Activated naive CD8-positive, alpha-beta T cell treated with anti-CD3 and anti-CD28 coated beads, Interleukin-2, amount 10 ng/mL, durations not matched to agents 7 days and 5 days (primary cell): ENCODE measurements at regions not wholly inside any gene's neighbourhood (a gene's known extent, or its start where the extent isn't known, plus 50 kb on each side); places are given as distances from the start of the nearest gene placed in this dataset.
"Not testable (repeated sequence)": the region's sequence is repeated elsewhere in the genome, so short reads cannot be mapped to it uniquely, and the experiment has no call there.

Source experiments
- ATAC-seq: fragments of 150-1000 bp; cut with Tn5 transposase; one replicate; pipeline ENCODE4 v1.10.0; 2021; ENCODE audit warnings: low read depth, moderate library complexity
- POLR2A ChIA-PET: fragments of 350-600 bp; sonication (Branson Sonifier 250); formaldehyde crosslinking; loops from one replicate; lab custom pipeline; 2021; ENCODE audit warnings: antibody characterized with exemption; lab: Charles Lee
- DNase-seq: peaks from one replicate; pipeline ENCODE4 v3.0.0; 2021
- H3K27ac Mint-ChIP-seq: one replicate; pipeline ENCODE4 v1.8.0; 2022; ENCODE audit warnings: mild to moderate bottlenecking, mixed read lengths
- H3K27me3 Mint-ChIP-seq: one replicate; pipeline ENCODE4 v1.8.0; 2022; ENCODE audit warnings: mild to moderate bottlenecking, moderate library complexity, mixed read lengths
- H3K36me3 Mint-ChIP-seq: one replicate; pipeline ENCODE4 v1.8.0; 2021; ENCODE audit warnings: mild to moderate bottlenecking, mixed read lengths
- H3K4me1 Mint-ChIP-seq: one replicate; pipeline ENCODE4 v1.8.0; 2021; ENCODE audit warnings: mixed read lengths
- H3K4me3 Mint-ChIP-seq: one replicate; pipeline ENCODE4 v1.8.0; 2022; ENCODE audit warnings: mild to moderate bottlenecking, moderate library complexity, mixed read lengths
- H3K9me3 Mint-ChIP-seq: one replicate; pipeline ENCODE4 v1.8.0; 2021; ENCODE audit warnings: mixed read lengths

GRCh38 chr6:27126815-27127537, 120.5 kb upstream of the PRSS16 start:
- Mint-ChIP-seq H3K4me3 (peak overlapping the region; percentile 80), H3K27ac (peak overlapping the region; percentile 84), H3K27me3 (no peaks in the 10 kb centered on the region), H3K4me1 (peaks cover 43% of the 10 kb centered on the region), H3K36me3 (peaks cover 7% of the 10 kb centered on the region), H3K9me3 (no peaks in the 10 kb centered on the region)
- POLR2A ChIA-PET = interaction anchor here (0.8 to 10.2 kb wide), 14 partner anchors 12 to 1107 kb away, joined by 3 to 888 read pairs (median 6); a partner anchor contains a TSS
- peak; percentile 71 for ATAC-seq
- DNase-seq = peak; percentile 73

DNA sequence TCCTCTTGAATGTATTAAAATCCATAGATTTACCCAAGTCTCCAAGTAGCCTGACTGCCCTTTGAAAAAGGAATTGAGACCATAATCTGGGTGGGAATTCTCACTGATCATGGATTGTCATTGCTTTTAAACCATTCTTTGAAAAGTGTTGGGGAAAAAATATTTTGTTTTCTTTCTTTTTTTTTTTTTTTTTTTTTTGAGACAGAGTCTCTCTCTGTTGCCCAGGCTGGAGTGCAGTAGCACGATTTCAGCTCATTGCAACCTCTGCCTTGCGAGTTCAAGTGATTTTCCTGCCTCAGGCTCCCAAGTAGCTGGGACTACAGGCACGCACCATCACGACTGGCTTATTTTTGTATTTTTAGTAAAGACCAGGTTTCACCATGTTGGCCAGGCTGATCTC, 119.6 kb upstream of the PRSS16 start:
- H3K9me3 Mint-ChIP-seq, H3K27ac Mint-ChIP-seq, H3K4me3 Mint-ChIP-seq, DNase-seq, ATAC-seq, H3K27me3 Mint-ChIP-seq, H3K36me3 Mint-ChIP-seq: not testable (repeated sequence)
- H3K4me1 Mint-ChIP-seq = peaks cover 43% of the 10 kb centered on the region
- POLR2A ChIA-PET = interaction anchor here (0.7 to 10.2 kb wide), 9 partner anchors 11 to 1073 kb away, joined by 3 to 888 read pairs (median 8); a partner anchor contains a TSS

- H3K4me3 Mint-ChIP-seq = peak overlapping the region; percentile 22
- ATAC-seq = no peak
- no peak overlapping the region for H3K27ac Mint-ChIP-seq
- H3K9me3 Mint-ChIP-seq = no peaks in the 10 kb centered on the region
- peaks cover 45% of the 10 kb centered on the region for H3K4me1 Mint-ChIP-seq
- H3K27me3 Mint-ChIP-seq = no peaks in the 10 kb centered on the region
- no peak for DNase-seq
- POLR2A ChIA-PET = interaction anchor here (0.7 to 10.2 kb wide), 7 partner anchors 10 to 1073 kb away, joined by 3 to 888 read pairs (median 9); a partner anchor contains a TSS
- peaks cover 7% of the 10 kb centered on the region for H3K36me3 Mint-ChIP-seq
These were observed 119.0 kb upstream of the PRSS16 start for GRCh38 chr6:27128311-27129094.

- Mint-ChIP-seq H3K27me3 (no peaks in the 10 kb centered on the region), H3K4me3 (peak overlapping the region; percentile 22), H3K36me3 (peaks cover 5% of the 10 kb centered on the region), H3K9me3 (no peaks in the 10 kb centered on the region), H3K4me1 (peaks cover 49% of the 10 kb centered on the region), H3K27ac (peak overlapping the region; percentile 47)
- POLR2A ChIA-PET = interaction anchor here (1.9 to 10.2 kb wide), 4 partner anchors 20 to 765 kb away, joined by 7 to 888 read pairs (median 84); a partner anchor contains a TSS
- no peak for DNase-seq
- no peak for ATAC-seq
These were observed 118.2 kb upstream of the PRSS16 start for GRCh38 chr6:27129095-27129815.

- no peak overlapping the region for H3K27ac Mint-ChIP-seq
- POLR2A ChIA-PET = interaction anchor here (1.9 to 10.2 kb wide), 7 partner anchors 10 to 879 kb away, joined by 7 to 888 read pairs (median 158); a partner anchor contains a TSS
- ATAC-seq (no peak), DNase-seq (no peak)
- no peaks in the 10 kb centered on the region for H3K27me3 Mint-ChIP-seq
- peaks cover 3% of the 10 kb centered on the region for H3K36me3 Mint-ChIP-seq
- peaks cover 47% of the 10 kb centered on the region for H3K4me1 Mint-ChIP-seq
- H3K9me3 Mint-ChIP-seq = no peaks in the 10 kb centered on the region
- H3K4me3 Mint-ChIP-seq = no peak overlapping the region
These were observed 117.6 kb upstream of the PRSS16 start for GRCh38 chr6:27129917-27130316.

- Mint-ChIP-seq H3K9me3 (no peaks in the 10 kb centered on the region), H3K4me3 (no peak overlapping the region), H3K36me3 (peaks cover 3% of the 10 kb centered on the region), H3K4me1 (peaks cover 51% of the 10 kb centered on the region), H3K27me3 (no peaks in the 10 kb centered on the region), H3K27ac (no peak overlapping the region)
- ATAC-seq = no peak
- POLR2A ChIA-PET = interaction anchor here (0.6 to 10.2 kb wide), 26 partner anchors 9 to 1735 kb away, joined by 3 to 888 read pairs (median 12); a partner anchor contains a TSS
- no peak for DNase-seq
These were observed 116.7 kb upstream of the PRSS16 start for GRCh38 chr6:27130668-27131428.

- not testable (repeated sequence) for H3K27ac Mint-ChIP-seq, H3K36me3 Mint-ChIP-seq, H3K9me3 Mint-ChIP-seq, H3K4me3 Mint-ChIP-seq, H3K27me3 Mint-ChIP-seq, DNase-seq
- ATAC-seq = peak; percentile 15
- H3K4me1 Mint-ChIP-seq = peaks cover 46% of the 10 kb centered on the region
- POLR2A ChIA-PET = interaction anchor here (0.5 to 10.2 kb wide), 53 partner anchors 8 to 1792 kb away, joined by 3 to 888 read pairs (median 10); partner anchors contain the start of gene TRIM27
These were observed 115.3 kb upstream of the PRSS16 start for GRCh38 chr6:27132282-27132531.

DNA sequence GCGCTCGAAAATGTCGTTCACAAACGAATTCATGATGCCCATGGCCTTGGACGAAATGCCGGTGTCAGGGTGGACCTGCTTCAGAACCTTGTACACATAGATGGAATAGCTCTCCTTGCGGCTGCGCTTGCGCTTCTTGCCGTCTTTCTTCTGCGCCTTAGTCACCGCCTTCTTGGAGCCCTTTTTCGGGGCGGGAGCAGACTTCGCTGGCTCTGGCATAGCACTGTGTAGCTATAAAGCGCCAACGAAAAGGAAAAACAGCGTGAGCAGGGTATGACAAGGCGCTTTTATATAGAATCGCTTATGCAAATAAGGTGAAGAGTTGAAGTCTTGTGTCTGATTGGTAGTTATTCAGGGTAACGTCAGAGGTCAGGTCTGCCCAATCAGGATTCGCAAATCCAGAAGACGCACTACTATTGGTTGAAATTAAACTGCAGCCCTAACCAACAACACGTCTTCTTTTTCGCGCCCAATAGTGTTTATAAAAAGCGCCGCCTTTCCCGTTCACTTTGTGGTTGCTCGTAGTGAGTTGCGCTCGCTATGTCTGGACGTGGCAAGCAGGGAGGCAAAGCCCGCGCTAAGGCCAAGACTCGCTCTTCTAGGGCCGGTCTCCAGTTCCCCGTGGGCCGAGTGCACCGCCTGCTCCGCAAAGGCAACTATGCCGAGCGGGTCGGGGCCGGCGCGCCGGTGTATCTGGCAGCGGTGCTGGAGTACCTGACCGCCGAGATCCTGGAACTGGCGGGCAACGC, 114.8 kb upstream of the PRSS16 start:
- no peak overlapping the region for H3K4me3 Mint-ChIP-seq
- H3K9me3 Mint-ChIP-seq = no peaks in the 10 kb centered on the region
- ATAC-seq (peak; percentile 76), DNase-seq (peak; percentile 90)
- H3K4me1 Mint-ChIP-seq = peaks cover 46% of the 10 kb centered on the region
- POLR2A ChIA-PET = interaction anchor here (0.5 to 10.2 kb wide), 57 partner anchors 7 to 1791 kb away, joined by 3 to 888 read pairs (median 8); partner anchors contain the start of gene TRIM27
- no peaks in the 10 kb centered on the region for H3K27me3 Mint-ChIP-seq
- H3K36me3 Mint-ChIP-seq = peaks cover 3% of the 10 kb centered on the region
- H3K27ac Mint-ChIP-seq = no peak overlapping the region

- Mint-ChIP-seq H3K4me3 (no peak overlapping the region), H3K27ac (no peak overlapping the region), H3K4me1 (peaks cover 48% of the 10 kb centered on the region), H3K27me3 (no peaks in the 10 kb centered on the region), H3K9me3 (no peaks in the 10 kb centered on the region), H3K36me3 (peaks cover 3% of the 10 kb centered on the region)
- POLR2A ChIA-PET = interaction anchor here (0.6 to 10.2 kb wide), 42 partner anchors 6 to 1113 kb away, joined by 3 to 888 read pairs (median 16); a partner anchor contains a TSS
- ATAC-seq (peak; percentile 23), DNase-seq (peak; percentile 85)
These were observed 113.9 kb upstream of the PRSS16 start for GRCh38 chr6:27133281-27134227.

- Mint-ChIP-seq H3K4me3 (peak overlapping the region; percentile 36), H3K36me3 (peaks cover 3% of the 10 kb centered on the region), H3K27ac (peak overlapping the region; percentile 83), H3K27me3 (no peaks in the 10 kb centered on the region), H3K4me1 (peaks cover 43% of the 10 kb centered on the region), H3K9me3 (no peaks in the 10 kb centered on the region)
- no peak for ATAC-seq
- POLR2A ChIA-PET = interaction anchor here (0.7 to 10.2 kb wide), 14 partner anchors 15 to 1115 kb away, joined by 3 to 888 read pairs (median 33); a partner anchor contains a TSS
- DNase-seq = no peak
These were observed 112.3 kb upstream of the PRSS16 start for GRCh38 chr6:27135087-27135657.
